ENCODE measurements at regions not wholly inside any gene's neighbourhood (a gene's known extent, or its start where the extent isn't known, plus 50 kb on each side); places are given as distances from the start of the nearest gene placed in this dataset.

- Histone ChIP-seq H3K4me2 (ENCODE audit: extremely low read depth, insufficient read depth, low read length) (no peak overlapping the region), H3K27me3 (ENCODE audit: control insufficient read depth, insufficient read depth, low read length) (no peaks in the 10 kb centered on the region), H3K9me3 (ENCODE audit: control insufficient read depth, insufficient read depth, low read depth, low read length) (no peaks in the 10 kb centered on the region), H3K4me3 (replicated peaks in 1 of 4; ENCODE audit: control extremely low read depth in 1 of 4, insufficient read depth in 1 of 4, low read depth in 3 of 4, low read length in 4 of 4) (no peak overlapping the region), H3K36me3 (ENCODE audit: control insufficient read depth, insufficient read depth, low read length) (no peaks in the 10 kb centered on the region), H2AFZ (ENCODE audit: low read length) (no peak overlapping the region), H3K27ac (ENCODE audit: insufficient read depth, low read length) (no peak overlapping the region), H3K9ac (ENCODE audit: insufficient read depth, low read length) (no peak overlapping the region), H3K4me1 (ENCODE audit: control insufficient read depth, extremely low read depth, insufficient read depth, low read length) (no peaks in the 10 kb centered on the region), H4K20me1 (ENCODE audit: control insufficient read depth, extremely low read depth, insufficient read depth, low read length) (no peaks in the 10 kb centered on the region), H3K79me2 (ENCODE audit: control insufficient read depth, insufficient read depth, low read length) (no peaks in the 10 kb centered on the region)
- TF ChIP-seq CTCF (conservative IDR thresholded peaks at IDR 0.05 in 1 of 2, IDR thresholded peaks at IDR 0.05 in 1 of 2; ENCODE audit: low read depth in 1 of 2, low read length in 2 of 2): no peak
- no peak for TF ChIP-seq EZH2 (IDR thresholded peaks at IDR 0.05; ENCODE audit: low read length, missing control alignments)
- peak; percentile 16 to 47 for DNase-seq (ENCODE audit: low read depth in 2 of 2)
These were observed 331.2 kb downstream of the SLC16A7 start for GRCh38 chr12:59927032-59927431.

GRCh38 chr12:59928416-59928815, 332.6 kb downstream of the SLC16A7 start:
- Histone ChIP-seq H3K9me3 (ENCODE audit: control insufficient read depth, insufficient read depth, low read depth, low read length) (no peaks in the 10 kb centered on the region), H3K4me3 (replicated peaks in 1 of 4; ENCODE audit: control extremely low read depth in 1 of 4, insufficient read depth in 1 of 4, low read depth in 3 of 4, low read length in 4 of 4) (no peak overlapping the region), H3K4me1 (ENCODE audit: control insufficient read depth, extremely low read depth, insufficient read depth, low read length) (no peaks in the 10 kb centered on the region), H3K27ac (ENCODE audit: insufficient read depth, low read length) (no peak overlapping the region), H3K9ac (ENCODE audit: insufficient read depth, low read length) (no peak overlapping the region), H2AFZ (ENCODE audit: low read length) (no peak overlapping the region), H3K27me3 (ENCODE audit: control insufficient read depth, insufficient read depth, low read length) (no peaks in the 10 kb centered on the region), H3K79me2 (ENCODE audit: control insufficient read depth, insufficient read depth, low read length) (no peaks in the 10 kb centered on the region), H3K4me2 (ENCODE audit: extremely low read depth, insufficient read depth, low read length) (no peak overlapping the region), H4K20me1 (ENCODE audit: control insufficient read depth, extremely low read depth, insufficient read depth, low read length) (no peaks in the 10 kb centered on the region), H3K36me3 (ENCODE audit: control insufficient read depth, insufficient read depth, low read length) (no peaks in the 10 kb centered on the region)
- no peak for TF ChIP-seq EZH2 (IDR thresholded peaks at IDR 0.05; ENCODE audit: low read length, missing control alignments)
- TF ChIP-seq CTCF (conservative IDR thresholded peaks at IDR 0.05 in 1 of 2, IDR thresholded peaks at IDR 0.05 in 1 of 2; ENCODE audit: low read depth in 1 of 2, low read length in 2 of 2): no peak
- peak; percentile 2 to 8 for DNase-seq (ENCODE audit: low read depth in 2 of 2)

GRCh38 chr12:59929110-59929509, 333.3 kb downstream of the SLC16A7 start:
- Histone ChIP-seq H3K4me3 (replicated peaks in 1 of 4; ENCODE audit: control extremely low read depth in 1 of 4, insufficient read depth in 1 of 4, low read depth in 3 of 4, low read length in 4 of 4) (no peak overlapping the region), H4K20me1 (ENCODE audit: control insufficient read depth, extremely low read depth, insufficient read depth, low read length) (no peaks in the 10 kb centered on the region), H3K9ac (ENCODE audit: insufficient read depth, low read length) (no peak overlapping the region), H3K27ac (ENCODE audit: insufficient read depth, low read length) (no peak overlapping the region), H3K4me2 (ENCODE audit: extremely low read depth, insufficient read depth, low read length) (no peak overlapping the region), H2AFZ (ENCODE audit: low read length) (no peak overlapping the region), H3K9me3 (ENCODE audit: control insufficient read depth, insufficient read depth, low read depth, low read length) (no peaks in the 10 kb centered on the region), H3K36me3 (ENCODE audit: control insufficient read depth, insufficient read depth, low read length) (no peaks in the 10 kb centered on the region), H3K27me3 (ENCODE audit: control insufficient read depth, insufficient read depth, low read length) (no peaks in the 10 kb centered on the region), H3K4me1 (ENCODE audit: control insufficient read depth, extremely low read depth, insufficient read depth, low read length) (no peaks in the 10 kb centered on the region), H3K79me2 (ENCODE audit: control insufficient read depth, insufficient read depth, low read length) (no peaks in the 10 kb centered on the region)
- TF ChIP-seq EZH2 (IDR thresholded peaks at IDR 0.05; ENCODE audit: low read length, missing control alignments): no peak
- TF ChIP-seq CTCF (conservative IDR thresholded peaks at IDR 0.05 in 1 of 2, IDR thresholded peaks at IDR 0.05 in 1 of 2; ENCODE audit: low read depth in 1 of 2, low read length in 2 of 2): no peak
- peak; percentile 44 to 86 for DNase-seq (ENCODE audit: low read depth in 2 of 2)

Data from fibroblast of lung (primary cell).